ENCODE measurements at regions not wholly inside any gene's neighbourhood (a gene's known extent, or its start where the extent isn't known, plus 50 kb on each side); places are given as distances from the start of the nearest gene placed in this dataset.

DNA sequence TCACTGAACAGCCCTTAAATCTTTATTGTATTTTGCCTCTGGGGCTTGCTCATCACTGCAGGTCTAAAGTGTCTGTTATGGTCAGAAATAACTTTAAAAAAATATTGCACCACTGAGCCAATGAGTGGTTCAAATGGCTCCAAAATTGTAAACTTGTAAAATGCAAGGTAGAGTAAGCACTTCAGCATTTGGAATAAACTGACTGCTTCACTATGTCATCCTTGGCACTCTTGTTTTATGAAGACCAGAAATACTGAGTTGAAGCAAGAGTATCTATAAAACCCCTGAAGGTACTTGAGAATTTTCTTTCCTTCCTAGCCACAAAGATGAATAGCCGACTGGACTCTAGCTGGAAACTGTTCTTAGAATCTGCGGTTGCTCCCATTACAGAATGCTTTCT, 390.3 kb upstream of the DPH6 start:
- Histone ChIP-seq H3K9me3 (ENCODE audit: control insufficient read depth, insufficient read depth, low read length) (no peaks in the 10 kb centered on the region), H3K4me2 (ENCODE audit: low read length) (no peak overlapping the region), H3K4me3 (ENCODE audit: low read length) (no peak overlapping the region), H4K20me1 (ENCODE audit: control insufficient read depth, insufficient read depth, low read depth, low read length) (no peaks in the 10 kb centered on the region), H3K27me3 (ENCODE audit: control insufficient read depth, low read length) (no peaks in the 10 kb centered on the region), H3K36me3 (ENCODE audit: control insufficient read depth, low read length) (no peaks in the 10 kb centered on the region), H3K79me2 (ENCODE audit: control insufficient read depth, low read length) (no peaks in the 10 kb centered on the region), H3K9me2 (replicated peaks; ENCODE audit: control insufficient read depth, low read length) (no peaks in the 10 kb centered on the region), H3K4me1 (ENCODE audit: control insufficient read depth, low read length) (no peaks in the 10 kb centered on the region), H3F3A (ENCODE audit: control insufficient read depth, insufficient read depth) (no peaks in the 10 kb centered on the region), H3K27ac (ENCODE audit: low read depth, low read length) (no peak overlapping the region)
- TF ChIP-seq CTCF (IDR thresholded peaks at IDR 0.05; ENCODE audit: low read depth, low read length, poor library complexity, severe bottlenecking) (no peak), EZH2phosphoT487 (IDR thresholded peaks at IDR 0.05; ENCODE audit: borderline replicate concordance, low read length) (no peak)

DNA sequence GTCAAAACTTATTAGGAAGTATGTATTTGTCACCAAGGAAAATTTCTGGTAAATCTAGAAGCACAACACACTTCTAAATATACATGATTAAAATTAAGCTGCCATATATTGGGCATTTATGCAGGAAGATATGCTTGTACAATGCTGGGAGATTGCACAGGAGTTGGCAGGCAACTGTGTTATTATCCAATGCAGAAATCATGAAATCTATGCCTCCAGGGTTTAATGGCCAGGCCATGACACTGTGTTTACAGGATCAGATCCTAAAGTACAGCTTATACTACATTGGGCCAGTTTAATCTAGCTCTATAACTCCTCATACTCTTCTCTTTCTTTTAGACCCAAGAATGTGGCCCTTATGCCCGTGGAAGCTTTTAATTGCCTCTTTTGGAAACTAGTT, 391.4 kb upstream of the DPH6 start:
- H3K36me3 ChIP-seq (ENCODE audit: control insufficient read depth, low read length) = no peaks in the 10 kb centered on the region
- no peaks in the 10 kb centered on the region for H3K27me3 ChIP-seq (ENCODE audit: control insufficient read depth, low read length)
- H3K4me2 ChIP-seq (ENCODE audit: low read length) = no peak overlapping the region
- no peaks in the 10 kb centered on the region for H3F3A ChIP-seq (ENCODE audit: control insufficient read depth, insufficient read depth)
- H3K79me2 ChIP-seq (ENCODE audit: control insufficient read depth, low read length) = no peaks in the 10 kb centered on the region
- H3K9me3 ChIP-seq (ENCODE audit: control insufficient read depth, insufficient read depth, low read length) = no peaks in the 10 kb centered on the region
- H3K27ac ChIP-seq (ENCODE audit: low read depth, low read length) = no peak overlapping the region
- H3K4me1 ChIP-seq (ENCODE audit: control insufficient read depth, low read length) = no peaks in the 10 kb centered on the region
- H3K9me2 ChIP-seq (replicated peaks; ENCODE audit: control insufficient read depth, low read length) = no peaks in the 10 kb centered on the region
- H3K4me3 ChIP-seq (ENCODE audit: low read length) = no peak overlapping the region
- TF ChIP-seq EZH2phosphoT487 (IDR thresholded peaks at IDR 0.05; ENCODE audit: borderline replicate concordance, low read length) (no peak), CTCF (IDR thresholded peaks at IDR 0.05; ENCODE audit: low read depth, low read length, poor library complexity, severe bottlenecking) (no peak)
- H4K20me1 ChIP-seq (ENCODE audit: control insufficient read depth, insufficient read depth, low read depth, low read length) = no peaks in the 10 kb centered on the region

DNA sequence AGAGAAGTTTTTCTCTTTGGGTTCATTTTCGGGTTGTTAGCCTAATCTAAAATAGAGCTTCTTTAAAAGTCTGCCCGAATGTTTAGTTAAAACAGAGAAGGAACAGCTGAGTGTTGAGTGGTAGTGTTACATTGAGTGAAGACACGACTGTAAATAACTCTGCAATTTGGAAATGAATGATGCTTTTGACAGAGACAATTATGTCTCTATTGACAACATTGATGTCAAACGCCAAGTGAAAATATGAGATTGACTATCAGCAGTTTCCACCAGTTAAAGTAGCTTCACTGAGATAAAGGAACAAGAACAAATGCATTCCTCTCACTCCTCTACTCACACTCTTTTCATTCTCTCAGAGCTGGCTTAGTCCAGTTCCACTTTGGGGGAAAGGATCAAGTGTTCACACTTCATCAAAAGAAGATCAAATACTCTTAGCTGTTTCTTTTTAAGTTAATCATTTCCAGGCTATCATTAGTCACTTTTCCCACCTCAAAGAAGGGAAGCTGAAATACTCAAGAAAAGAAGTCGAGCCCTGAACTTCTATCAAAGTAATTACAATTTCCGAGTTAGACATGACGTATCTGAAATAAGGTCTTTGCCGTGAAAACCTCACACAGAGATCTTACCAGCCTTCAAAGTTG, 399.1 kb upstream of the DPH6 start:
- Histone ChIP-seq H3K9me2 (replicated peaks; ENCODE audit: control insufficient read depth, low read length) (no peaks in the 10 kb centered on the region), H3K36me3 (ENCODE audit: control insufficient read depth, low read length) (no peaks in the 10 kb centered on the region), H3K27me3 (ENCODE audit: control insufficient read depth, low read length) (no peaks in the 10 kb centered on the region), H3K9me3 (ENCODE audit: control insufficient read depth, insufficient read depth, low read length) (no peaks in the 10 kb centered on the region), H4K20me1 (ENCODE audit: control insufficient read depth, insufficient read depth, low read depth, low read length) (no peaks in the 10 kb centered on the region), H3F3A (ENCODE audit: control insufficient read depth, insufficient read depth) (no peaks in the 10 kb centered on the region), H3K4me3 (ENCODE audit: low read length) (no peak overlapping the region), H3K4me1 (ENCODE audit: control insufficient read depth, low read length) (no peaks in the 10 kb centered on the region), H3K4me2 (ENCODE audit: low read length) (no peak overlapping the region), H3K27ac (ENCODE audit: low read depth, low read length) (no peak overlapping the region), H3K79me2 (ENCODE audit: control insufficient read depth, low read length) (no peaks in the 10 kb centered on the region)
- TF ChIP-seq EZH2phosphoT487 (IDR thresholded peaks at IDR 0.05; ENCODE audit: borderline replicate concordance, low read length) = no peak
- TF ChIP-seq CTCF (IDR thresholded peaks at IDR 0.05; ENCODE audit: low read depth, low read length, poor library complexity, severe bottlenecking) = no peak
